GM18868 (cell line): ENCODE measurements at regions not wholly inside any gene's neighbourhood (a gene's known extent, or its start where the extent isn't known, plus 50 kb on each side); places are given as distances from the start of the nearest gene placed in this dataset.

Experiments used
- ATAC-seq: cut with Tn5 transposase; IDR thresholded peaks from one replicate; pipeline ENCODE4 v1.9.1; 2021; ENCODE audit warnings: mild to moderate bottlenecking, moderate library complexity; ENCODE audit not compliant: unreplicated experiment

- ATAC-seq: no peak
These were observed 107.7 kb downstream of the INHBB start for GRCh38 chr2:120453635-120453998.

GRCh38 chr2:120454654-120455385 is 108.9 kb downstream of the INHBB start:
- no peak for ATAC-seq

GRCh38 chr2:120455390-120455789 is 109.5 kb downstream of the INHBB start:
- ATAC-seq: no peak

- ATAC-seq: no peak
These were observed 110.9 kb downstream of the INHBB start for GRCh38 chr2:120456867-120457266.

GRCh38 chr2:120460511-120460910 is 114.6 kb downstream of the INHBB start:
- no peak for ATAC-seq

- no peak for ATAC-seq
These were observed 115.2 kb downstream of the INHBB start for GRCh38 chr2:120461092-120461491.

- no peak for ATAC-seq
These were observed 115.9 kb downstream of the INHBB start for GRCh38 chr2:120461546-120462537.

GRCh38 chr2:120463527-120463926 is 117.6 kb downstream of the INHBB start:
- no peak for ATAC-seq

- ATAC-seq: no peak
These were observed 118.1 kb downstream of the INHBB start for GRCh38 chr2:120463996-120464395.

GRCh38 chr2:120464448-120464931 is 118.6 kb downstream of the INHBB start:
- ATAC-seq: no peak

- ATAC-seq: no peak
These were observed 119.2 kb downstream of the INHBB start for GRCh38 chr2:120465012-120465700.

- ATAC-seq: no peak
These were observed 119.7 kb downstream of the INHBB start for GRCh38 chr2:120465701-120465988.

GRCh38 chr2:120465989-120466703 is 120.2 kb downstream of the INHBB start:
- ATAC-seq: no peak

GRCh38 chr2:120466704-120467054 is 120.7 kb downstream of the INHBB start:
- no peak for ATAC-seq

GRCh38 chr2:120468136-120468535 is 122.2 kb downstream of the INHBB start:
- ATAC-seq: no peak

- no peak for ATAC-seq
These were observed 123.5 kb downstream of the INHBB start for GRCh38 chr2:120469426-120469825.

GRCh38 chr2:120470041-120470965 is 124.4 kb downstream of the INHBB start:
- ATAC-seq: no peak

GRCh38 chr2:120471166-120471565 is 125.2 kb downstream of the INHBB start:
- ATAC-seq: no peak

GRCh38 chr2:120472031-120472430 is 126.1 kb downstream of the INHBB start:
- no peak for ATAC-seq

- ATAC-seq: no peak
These were observed 127.0 kb downstream of the INHBB start for GRCh38 chr2:120472891-120473309.
